Activated CD4-positive, alpha-beta T cell treated with anti-CD3 and anti-CD28 coated beads, Interleukin-2, amount 10 ng/mL, durations not matched to agents 24 days and 14 days (primary cell): ENCODE measurements at regions not wholly inside any gene's neighbourhood (a gene's known extent, or its start where the extent isn't known, plus 50 kb on each side); places are given as distances from the start of the nearest gene placed in this dataset.

Experiments
- DNase-seq: peaks from one replicate; pipeline ENCODE4 v3.0.0; 2022
- H3K27ac Mint-ChIP-seq: one replicate; pipeline ENCODE4 v1.8.0; 2022; ENCODE audit warnings: mild to moderate bottlenecking, mixed read lengths
- H3K27me3 Mint-ChIP-seq: one replicate; pipeline ENCODE4 v1.8.0; 2022; ENCODE audit warnings: mixed read lengths
- H3K36me3 Mint-ChIP-seq: one replicate; pipeline ENCODE4 v1.8.0; 2022; ENCODE audit warnings: low read depth, mild to moderate bottlenecking, mixed read lengths
- H3K4me1 Mint-ChIP-seq: one replicate; pipeline ENCODE4 v1.8.0; 2021; ENCODE audit warnings: mixed read lengths
- H3K4me3 Mint-ChIP-seq: one replicate; pipeline ENCODE4 v1.8.0; 2022; ENCODE audit warnings: mild to moderate bottlenecking, moderate library complexity, mixed read lengths
- H3K9me3 Mint-ChIP-seq: one replicate; pipeline ENCODE4 v1.8.0; 2021; ENCODE audit warnings: mixed read lengths
- intact Hi-C: fragments of 100-400 bp; cut with micrococcal nuclease; formaldehyde crosslinking; loops from one replicate; pipeline ENCODE4 v1.15.1; 2023

DNA sequence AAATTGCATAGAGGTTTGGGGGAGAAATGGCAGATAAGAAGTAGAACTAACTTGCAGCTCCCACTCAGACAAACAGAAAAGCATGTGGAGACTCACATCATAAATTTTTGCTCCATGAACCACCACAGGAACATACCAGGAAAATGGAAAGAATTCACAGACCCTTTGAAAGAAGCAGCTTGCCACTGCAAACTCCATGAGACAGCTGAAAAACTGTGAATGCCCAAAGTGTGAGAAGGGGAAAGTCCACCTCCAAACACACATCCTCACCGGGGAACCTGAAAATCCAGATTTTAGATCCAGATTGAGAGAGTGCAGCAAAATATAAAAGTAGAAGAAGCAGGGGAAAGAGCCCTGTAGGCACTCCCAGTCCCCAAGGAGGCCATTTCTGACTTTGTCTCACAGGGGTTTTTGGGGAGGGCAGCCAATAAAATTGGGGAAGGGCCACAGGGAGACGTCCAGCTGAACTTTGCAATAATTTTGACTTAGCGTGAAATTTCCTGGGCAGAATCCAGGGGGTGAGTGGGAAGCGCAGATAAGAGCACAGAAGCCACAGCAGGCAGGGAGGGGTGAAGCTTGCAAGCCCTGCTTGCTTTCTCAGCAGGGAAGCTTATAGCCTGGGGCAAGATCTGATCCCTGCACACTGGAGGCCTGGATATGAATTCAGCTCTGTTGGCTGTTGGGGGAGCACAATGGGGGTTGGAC lies 183.4 kb upstream of the UBE2E2 start:
- Mint-ChIP-seq H3K9me3 (no peaks in the 10 kb centered on the region), H3K4me3 (no peak overlapping the region), H3K27ac (no peak overlapping the region), H3K27me3 (no peaks in the 10 kb centered on the region), H3K36me3 (no peaks in the 10 kb centered on the region), H3K4me1 (no peaks in the 10 kb centered on the region)
- no peak for DNase-seq
- intact Hi-C loops = no loop called here

GRCh38 chr3:23028294-23028693 lies 174.8 kb upstream of the UBE2E2 start:
- Mint-ChIP-seq H3K36me3 (no peaks in the 10 kb centered on the region), H3K27ac (no peak overlapping the region), H3K9me3 (peaks cover under 1% of the 10 kb centered on the region), H3K4me3 (no peak overlapping the region), H3K4me1 (no peaks in the 10 kb centered on the region), H3K27me3 (no peaks in the 10 kb centered on the region)
- intact Hi-C loops = no loop called here
- DNase-seq = no peak

- no peaks in the 10 kb centered on the region for H3K4me1 Mint-ChIP-seq
- no peaks in the 10 kb centered on the region for H3K36me3 Mint-ChIP-seq
- H3K4me3 Mint-ChIP-seq = no peak overlapping the region
- no peak for DNase-seq
- H3K27ac Mint-ChIP-seq = no peak overlapping the region
- H3K27me3 Mint-ChIP-seq = no peaks in the 10 kb centered on the region
- intact Hi-C loops = no loop called here
- peaks cover 6% of the 10 kb centered on the region for H3K9me3 Mint-ChIP-seq
Observed at GRCh38 chr3:23029001-23029400, 174.1 kb upstream of the UBE2E2 start.

- intact Hi-C loops = no loop called here
- Mint-ChIP-seq H3K27ac (no peak overlapping the region), H3K4me1 (no peaks in the 10 kb centered on the region), H3K27me3 (no peaks in the 10 kb centered on the region), H3K36me3 (no peaks in the 10 kb centered on the region), H3K4me3 (no peak overlapping the region), H3K9me3 (peaks cover 9% of the 10 kb centered on the region)
- no peak for DNase-seq
Observed at GRCh38 chr3:23035927-23036640, 167.0 kb upstream of the UBE2E2 start.

DNA sequence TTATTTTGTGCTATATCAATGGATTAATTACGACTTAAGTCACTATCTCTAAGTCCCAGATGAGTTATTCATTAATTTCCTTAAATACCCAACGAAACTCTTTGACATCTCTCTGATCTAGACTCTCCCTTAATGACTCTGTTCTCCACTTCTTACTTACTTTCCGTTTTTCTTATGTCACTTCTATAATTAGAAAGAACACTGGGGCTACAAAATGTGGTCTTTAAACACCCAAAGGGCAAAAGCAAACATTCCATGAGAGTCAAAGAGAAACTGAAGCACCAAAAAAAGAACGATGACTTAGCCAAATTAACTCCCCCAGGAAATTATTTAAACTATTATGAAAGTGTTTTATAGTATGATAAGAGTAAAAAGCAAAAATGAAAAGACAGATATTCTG lies 166.4 kb upstream of the UBE2E2 start:
- Mint-ChIP-seq H3K27me3 (no peaks in the 10 kb centered on the region), H3K27ac (no peak overlapping the region), H3K4me3 (no peak overlapping the region), H3K4me1 (no peaks in the 10 kb centered on the region), H3K36me3 (no peaks in the 10 kb centered on the region), H3K9me3 (peaks cover 9% of the 10 kb centered on the region)
- intact Hi-C loops = no loop called here
- no peak for DNase-seq

GRCh38 chr3:23038471-23038870 lies 164.7 kb upstream of the UBE2E2 start:
- H3K4me1 Mint-ChIP-seq = no peaks in the 10 kb centered on the region
- H3K27me3 Mint-ChIP-seq = no peaks in the 10 kb centered on the region
- H3K36me3 Mint-ChIP-seq = no peaks in the 10 kb centered on the region
- H3K4me3 Mint-ChIP-seq = no peak overlapping the region
- H3K9me3 Mint-ChIP-seq = peaks cover 6% of the 10 kb centered on the region
- H3K27ac Mint-ChIP-seq = no peak overlapping the region
- intact Hi-C loops = no loop called here
- no peak for DNase-seq

DNA sequence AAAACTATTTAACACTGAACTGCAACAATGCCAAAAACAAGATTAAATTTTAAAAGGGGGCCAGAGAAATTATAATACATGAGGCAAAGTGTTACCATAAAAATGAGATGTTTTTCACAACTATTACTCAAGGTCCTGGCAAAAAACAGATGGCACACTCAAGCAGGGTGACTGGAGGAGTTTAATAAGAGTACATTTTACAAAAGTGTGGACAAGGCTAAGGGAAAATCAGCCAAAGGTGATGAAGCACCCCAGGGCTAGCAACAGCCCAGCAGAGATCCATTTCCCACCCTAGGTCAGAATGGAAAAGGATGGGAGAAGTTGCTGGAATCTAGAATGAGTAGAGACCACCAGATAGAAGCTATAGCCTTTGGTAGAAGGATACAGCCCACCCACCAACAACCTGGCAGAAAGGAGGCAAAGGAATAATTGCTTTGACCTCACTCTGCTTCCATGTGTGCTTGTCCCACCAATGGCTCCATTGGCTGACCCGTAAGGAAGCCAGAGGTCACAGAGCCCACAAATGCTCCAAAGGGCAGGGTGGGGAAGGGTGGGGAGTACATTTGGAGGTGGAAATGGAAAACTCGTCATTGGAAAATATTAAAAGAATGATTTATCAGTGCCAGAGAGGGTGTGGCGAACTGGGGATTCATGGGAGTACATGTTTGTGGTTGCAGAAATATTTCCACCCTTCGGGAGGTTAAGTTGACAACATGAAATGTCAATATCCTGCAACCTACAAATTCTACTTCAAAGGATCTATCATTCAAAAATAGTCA lies 161.0 kb upstream of the UBE2E2 start:
- H3K4me1 Mint-ChIP-seq = no peaks in the 10 kb centered on the region
- no peaks in the 10 kb centered on the region for H3K27me3 Mint-ChIP-seq
- intact Hi-C loops = no loop called here
- peaks cover 7% of the 10 kb centered on the region for H3K9me3 Mint-ChIP-seq
- no peak overlapping the region for H3K27ac Mint-ChIP-seq
- no peak for DNase-seq
- H3K4me3 Mint-ChIP-seq = no peak overlapping the region
- no peaks in the 10 kb centered on the region for H3K36me3 Mint-ChIP-seq

GRCh38 chr3:23044463-23044862 lies 158.7 kb upstream of the UBE2E2 start:
- Mint-ChIP-seq H3K27me3 (no peaks in the 10 kb centered on the region), H3K4me3 (no peak overlapping the region), H3K27ac (no peak overlapping the region), H3K4me1 (no peaks in the 10 kb centered on the region), H3K9me3 (peaks cover 13% of the 10 kb centered on the region), H3K36me3 (no peaks in the 10 kb centered on the region)
- DNase-seq = no peak
- intact Hi-C loops = no loop called here

- Mint-ChIP-seq H3K36me3 (no peaks in the 10 kb centered on the region), H3K27me3 (no peaks in the 10 kb centered on the region), H3K4me3 (no peak overlapping the region), H3K4me1 (no peaks in the 10 kb centered on the region), H3K9me3 (peaks cover 13% of the 10 kb centered on the region), H3K27ac (no peak overlapping the region)
- no peak for DNase-seq
- intact Hi-C loops = no loop called here
Observed at GRCh38 chr3:23046536-23046935, 156.6 kb upstream of the UBE2E2 start.

GRCh38 chr3:23051240-23052140 lies 151.6 kb upstream of the UBE2E2 start:
- DNase-seq = no peak
- Mint-ChIP-seq H3K9me3 (peaks cover 9% of the 10 kb centered on the region), H3K36me3 (no peaks in the 10 kb centered on the region), H3K4me3 (no peak overlapping the region), H3K4me1 (peaks cover 4% of the 10 kb centered on the region), H3K27me3 (no peaks in the 10 kb centered on the region), H3K27ac (no peak overlapping the region)
- intact Hi-C loops = no loop called here

DNA sequence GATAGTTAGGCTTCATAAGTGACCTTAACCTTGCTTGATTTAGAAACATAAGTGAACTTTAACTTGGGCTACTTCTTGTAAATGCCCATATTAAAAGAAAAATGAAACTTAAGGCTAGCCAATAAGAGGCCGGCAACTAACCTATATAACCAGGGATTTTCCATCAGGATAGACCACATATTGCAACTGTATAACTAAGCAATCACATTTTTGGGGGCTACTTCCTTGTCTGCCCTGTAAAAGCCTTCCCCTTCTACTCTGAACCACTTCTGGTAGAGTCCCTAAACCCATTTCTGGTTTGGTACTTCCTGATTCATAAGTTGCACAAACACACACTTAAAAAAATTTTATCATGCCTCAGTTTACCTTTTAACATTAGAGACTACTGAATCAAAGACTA lies 150.9 kb upstream of the UBE2E2 start:
- peaks cover 4% of the 10 kb centered on the region for H3K4me1 Mint-ChIP-seq
- no peaks in the 10 kb centered on the region for H3K36me3 Mint-ChIP-seq
- H3K9me3 Mint-ChIP-seq = peaks cover 8% of the 10 kb centered on the region
- H3K27ac Mint-ChIP-seq = no peak overlapping the region
- no peak for DNase-seq
- H3K27me3 Mint-ChIP-seq = no peaks in the 10 kb centered on the region
- no peak overlapping the region for H3K4me3 Mint-ChIP-seq
- intact Hi-C loops = no loop called here

DNA sequence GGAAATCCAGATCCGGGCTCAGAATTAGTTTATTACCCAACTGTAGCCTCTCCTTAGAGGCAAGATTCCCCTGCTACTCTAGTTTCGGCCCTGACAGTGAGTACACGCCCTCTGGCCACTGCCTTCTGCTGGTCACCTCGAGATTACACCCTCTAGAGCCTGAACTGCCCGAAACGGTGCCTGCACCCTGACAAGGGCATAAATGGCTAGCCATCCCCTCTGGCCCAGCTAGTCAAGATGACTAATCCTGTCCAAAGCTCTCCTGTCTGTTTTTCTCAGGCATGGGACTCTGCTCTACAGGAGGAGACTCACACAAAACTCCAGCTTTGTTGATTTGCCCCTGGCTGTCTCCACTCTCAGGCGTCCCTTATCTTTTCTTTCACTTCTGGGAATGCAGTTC lies 150.5 kb upstream of the UBE2E2 start:
- Mint-ChIP-seq H3K27ac (no peak overlapping the region), H3K4me3 (no peak overlapping the region), H3K27me3 (no peaks in the 10 kb centered on the region), H3K4me1 (peaks cover 4% of the 10 kb centered on the region), H3K9me3 (peaks cover 5% of the 10 kb centered on the region), H3K36me3 (no peaks in the 10 kb centered on the region)
- DNase-seq = no peak
- intact Hi-C loops = no loop called here

- Mint-ChIP-seq H3K27me3 (no peaks in the 10 kb centered on the region), H3K4me1 (peaks cover 4% of the 10 kb centered on the region), H3K4me3 (no peak overlapping the region), H3K36me3 (no peaks in the 10 kb centered on the region), H3K27ac (no peak overlapping the region), H3K9me3 (peaks cover 6% of the 10 kb centered on the region)
- intact Hi-C loops = no loop called here
- DNase-seq = no peak
Observed at GRCh38 chr3:23055733-23056376, 147.3 kb upstream of the UBE2E2 start.
